NT2/D1 (cell line): ENCODE measurements at regions not wholly inside any gene's neighbourhood (a gene's known extent, or its start where the extent isn't known, plus 50 kb on each side); places are given as distances from the start of the nearest gene placed in this dataset.

ENCODE experiments used
- DNase-seq: peaks from one replicate; pipeline ENCODE4 v3.0.0-alpha.2; 2011; ENCODE audit warnings: low read depth, low spot score
- H3K27me3 ChIP-seq: 2 replicates; pipeline ENCODE4 v1.6.0; 2011; ENCODE audit warnings: mild to moderate bottlenecking; ENCODE audit not compliant: insufficient read length, insufficient read depth
- H3K36me3 ChIP-seq: 2 replicates; pipeline ENCODE4 v1.6.1; 2011; ENCODE audit warnings: mild to moderate bottlenecking, low read length, mixed read lengths; ENCODE audit not compliant: insufficient read depth, insufficient read length
- H3K4me1 ChIP-seq: 2 replicates; pipeline ENCODE4 v1.5.1; 2011; ENCODE audit not compliant: insufficient read depth, insufficient read length
- H3K4me3 ChIP-seq: 2 replicates; pipeline ENCODE4 v1.5.1; 2011; ENCODE audit warnings: low read depth; ENCODE audit not compliant: insufficient read length
- H3K9ac ChIP-seq: 2 replicates; pipeline ENCODE4 v1.6.0; 2011; ENCODE audit warnings: low read depth; ENCODE audit not compliant: insufficient read length
- H3K9me3 ChIP-seq: 2 replicates; pipeline ENCODE4 v1.5.1; 2011; ENCODE audit warnings: mild to moderate bottlenecking, low read length; ENCODE audit not compliant: insufficient read depth
- SUZ12 ChIP-seq: IDR thresholded peaks from 2 replicates; pipeline ENCODE4 v1.6.1; 2011; ENCODE audit not compliant: insufficient read length, insufficient read depth; ENCODE audit errors: extremely low read depth
- YY1 ChIP-seq: IDR thresholded peaks from 2 replicates; pipeline ENCODE4 v1.6.1; 2011; ENCODE audit not compliant: insufficient read length, insufficient read depth
- ZNF274 ChIP-seq: IDR thresholded peaks from 2 replicates; pipeline ENCODE4 v1.6.1; 2011; ENCODE audit warnings: mild to moderate bottlenecking, low read depth, low read length

GRCh38 chr14:95442016-95442632 is 74.3 kb downstream of the SYNE3 start:
- no peak for DNase-seq
- H3K4me1 ChIP-seq: peaks cover 4% of the 10 kb centered on the region
- H3K36me3 ChIP-seq: no peaks in the 10 kb centered on the region
- no peaks in the 10 kb centered on the region for H3K27me3 ChIP-seq
- H3K4me3 ChIP-seq: no peak overlapping the region
- no peak for TF ChIP-seq YY1
- TF ChIP-seq ZNF274: no peak
- no peak for TF ChIP-seq SUZ12
- no peak overlapping the region for H3K9ac ChIP-seq
- no peaks in the 10 kb centered on the region for H3K9me3 ChIP-seq

- no peak for DNase-seq
- Histone ChIP-seq H3K27me3 (no peaks in the 10 kb centered on the region), H3K9me3 (no peaks in the 10 kb centered on the region), H3K9ac (no peak overlapping the region), H3K4me1 (peaks cover 4% of the 10 kb centered on the region), H3K4me3 (no peak overlapping the region), H3K36me3 (no peaks in the 10 kb centered on the region)
- no peak for TF ChIP-seq SUZ12
- no peak for TF ChIP-seq YY1
- no peak for TF ChIP-seq ZNF274
Observed at GRCh38 chr14:95440951-95441350, 75.5 kb downstream of the SYNE3 start.

GRCh38 chr14:95440496-95440895 is 76.0 kb downstream of the SYNE3 start:
- Histone ChIP-seq H3K36me3 (no peaks in the 10 kb centered on the region), H3K9ac (no peak overlapping the region), H3K4me1 (peaks cover 4% of the 10 kb centered on the region), H3K27me3 (no peaks in the 10 kb centered on the region), H3K4me3 (no peak overlapping the region), H3K9me3 (no peaks in the 10 kb centered on the region)
- TF ChIP-seq SUZ12: no peak
- no peak for TF ChIP-seq YY1
- TF ChIP-seq ZNF274: no peak
- no peak for DNase-seq

GRCh38 chr14:95439881-95440280 is 76.6 kb downstream of the SYNE3 start:
- Histone ChIP-seq H3K4me1 (peaks cover 4% of the 10 kb centered on the region), H3K9me3 (no peaks in the 10 kb centered on the region), H3K36me3 (no peaks in the 10 kb centered on the region), H3K4me3 (no peak overlapping the region), H3K27me3 (no peaks in the 10 kb centered on the region), H3K9ac (no peak overlapping the region)
- no peak for DNase-seq
- no peak for TF ChIP-seq ZNF274
- TF ChIP-seq SUZ12: no peak
- TF ChIP-seq YY1: no peak

- Histone ChIP-seq H3K27me3 (no peaks in the 10 kb centered on the region), H3K9ac (no peak overlapping the region), H3K36me3 (no peaks in the 10 kb centered on the region), H3K4me3 (no peak overlapping the region), H3K4me1 (peaks cover 4% of the 10 kb centered on the region), H3K9me3 (no peaks in the 10 kb centered on the region)
- no peak for DNase-seq
- TF ChIP-seq YY1: no peak
- no peak for TF ChIP-seq SUZ12
- no peak for TF ChIP-seq ZNF274
Observed at GRCh38 chr14:95437715-95438114, 78.7 kb downstream of the SYNE3 start.

- H3K36me3 ChIP-seq: no peaks in the 10 kb centered on the region
- no peak for DNase-seq
- no peak overlapping the region for H3K9ac ChIP-seq
- TF ChIP-seq SUZ12: no peak
- TF ChIP-seq YY1: no peak
- H3K27me3 ChIP-seq: no peaks in the 10 kb centered on the region
- no peaks in the 10 kb centered on the region for H3K9me3 ChIP-seq
- H3K4me1 ChIP-seq: peaks cover 4% of the 10 kb centered on the region
- H3K4me3 ChIP-seq: no peak overlapping the region
Observed at GRCh38 chr14:95436354-95436753, 80.1 kb downstream of the SYNE3 start.

- TF ChIP-seq SUZ12 (no peak), ZNF274 (no peak), YY1 (no peak)
- Histone ChIP-seq H3K9me3 (no peaks in the 10 kb centered on the region), H3K4me1 (no peaks in the 10 kb centered on the region), H3K27me3 (no peaks in the 10 kb centered on the region), H3K36me3 (no peaks in the 10 kb centered on the region), H3K9ac (no peak overlapping the region), H3K4me3 (no peak overlapping the region)
- DNase-seq: no peak
Observed at GRCh38 chr14:95434121-95434520, 82.3 kb downstream of the SYNE3 start.
